DND-41 (cell line): ENCODE measurements at regions not wholly inside any gene's neighbourhood (a gene's known extent, or its start where the extent isn't known, plus 50 kb on each side); places are given as distances from the start of the nearest gene placed in this dataset.

ENCODE experiments used
- ATAC-seq: fragments of 200-7000 bp; cut with Tn5 transposase; 3 replicates; pipeline ENCODE4 v1.9.1; 2021; ENCODE audit warnings: low read depth; ENCODE audit not compliant: insufficient read depth
- DNase-seq: peaks from one replicate; pipeline ENCODE4 v3.0.0-alpha.2; 2020
- H2AFZ ChIP-seq: 2 replicates; pipeline ENCODE4 v1.6.0; 2012; ENCODE audit warnings: low read depth, low read length
- H3K27ac ChIP-seq: 2 replicates; pipeline ENCODE4 v1.5.1; 2012; ENCODE audit warnings: low read length, inconsistent platforms
- H3K27me3 ChIP-seq: fragments of 200-600 bp; sonication (generic); 2 replicates; pipeline ENCODE4 v1.6.0; 2012; ENCODE audit warnings: low read length, mild to moderate bottlenecking, inconsistent platforms; ENCODE audit not compliant: insufficient read depth, poor library complexity
- H3K36me3 ChIP-seq: 2 replicates; pipeline ENCODE4 v1.5.1; 2012; ENCODE audit warnings: low read length, inconsistent platforms; ENCODE audit not compliant: insufficient read depth
- H3K4me1 ChIP-seq: 2 replicates; pipeline ENCODE4 v1.5.1; 2012; ENCODE audit warnings: mild to moderate bottlenecking, low read length; ENCODE audit not compliant: insufficient read depth
- H3K4me2 ChIP-seq: 2 replicates; pipeline ENCODE4 v1.6.0; 2012; ENCODE audit warnings: mild to moderate bottlenecking, moderate library complexity, low read length, inconsistent platforms; ENCODE audit not compliant: insufficient read depth
- H3K4me3 ChIP-seq, 2 experiments: fragments of 200-600 bp in 1 of 2; shearing (Covaris generic) in 1 of 2; 2 replicates each; pipeline ENCODE4 v1.5.1; 2012 to 2016; ENCODE audit warnings: inconsistent platforms in 2 of 2, low read length in 2 of 2, mild to moderate bottlenecking in 2 of 2, low read depth in 1 of 2, moderate library complexity in 1 of 2
- H3K79me2 ChIP-seq: 2 replicates; pipeline ENCODE4 v1.6.0; 2012; ENCODE audit warnings: low read length, inconsistent platforms; ENCODE audit not compliant: insufficient read depth
- H3K9ac ChIP-seq: 2 replicates; pipeline ENCODE4 v1.6.0; 2012; ENCODE audit warnings: low read depth, mild to moderate bottlenecking, inconsistent platforms, low read length, moderate library complexity
- H3K9me3 ChIP-seq: 2 replicates; pipeline ENCODE4 v1.5.1; 2012; ENCODE audit warnings: low read length, moderate library complexity, mild to moderate bottlenecking, inconsistent platforms; ENCODE audit not compliant: insufficient read depth, severe bottlenecking
- H4K20me1 ChIP-seq: 2 replicates; pipeline ENCODE4 v1.6.0; 2012; ENCODE audit warnings: low read length; ENCODE audit not compliant: insufficient read depth
- EZH2 ChIP-seq: IDR thresholded peaks from 3 replicates; pipeline ENCODE4 v1.6.1; 2012; ENCODE audit warnings: borderline replicate concordance, low read depth, mild to moderate bottlenecking, moderate library complexity, low read length, inconsistent platforms; ENCODE audit not compliant: severe bottlenecking
- TF ChIP-seq, protein P1 (sequence below): IDR thresholded peaks from 2 replicates; pipeline ENCODE4 v1.5.1; 2012; ENCODE audit warnings: borderline replicate concordance, low read length, moderate library complexity, mild to moderate bottlenecking; ENCODE audit not compliant: poor library complexity, severe bottlenecking; ENCODE audit errors: extremely low read depth

DNA sequence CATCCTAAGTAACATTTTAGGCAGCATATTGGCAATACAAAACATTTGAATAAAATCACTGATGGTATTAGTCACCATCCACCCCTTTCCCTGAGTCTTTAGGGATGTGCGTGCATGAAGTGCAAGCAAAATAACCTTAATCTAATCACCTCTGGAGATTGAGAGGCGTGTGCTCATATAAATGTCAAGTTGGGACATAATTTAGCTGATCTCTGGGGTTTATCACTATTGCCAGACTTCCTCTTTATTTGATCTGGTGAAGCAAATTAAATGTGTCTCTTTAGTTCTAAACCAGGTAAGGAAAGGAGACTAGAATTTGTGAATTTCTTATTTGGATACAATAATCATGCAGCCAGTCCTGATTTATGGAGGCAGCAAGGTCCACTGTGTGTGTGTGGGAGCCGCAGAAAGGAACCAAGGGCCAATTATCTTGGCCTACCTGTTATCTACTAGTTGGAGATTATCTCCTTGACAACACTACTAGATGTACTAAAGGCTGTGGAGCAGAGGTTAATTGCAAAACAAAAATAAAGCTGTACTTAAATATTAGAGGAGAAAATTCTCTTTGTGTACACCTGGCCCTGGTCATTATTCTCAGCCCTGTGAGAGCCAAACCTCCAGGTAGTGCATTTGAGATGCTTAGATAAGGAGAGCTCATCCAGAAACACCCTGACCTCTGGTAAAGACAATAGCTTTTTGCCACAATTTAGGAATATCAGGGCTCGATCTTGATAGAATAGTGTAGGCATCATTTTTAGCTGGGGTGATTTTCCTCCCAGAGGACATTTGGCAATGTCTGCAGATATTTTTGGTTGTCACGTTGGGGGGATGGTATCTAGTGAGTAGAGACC, 78.2 kb downstream of the HRH4 start:
- Histone ChIP-seq H3K4me1 (no peaks in the 10 kb centered on the region), H3K9ac (no peak overlapping the region), H4K20me1 (no peaks in the 10 kb centered on the region), H2AFZ (no peak overlapping the region), H3K4me2 (no peak overlapping the region), H3K4me3 (no peak overlapping the region), H3K27ac (no peak overlapping the region), H3K36me3 (no peaks in the 10 kb centered on the region), H3K9me3 (no peaks in the 10 kb centered on the region), H3K79me2 (no peaks in the 10 kb centered on the region), H3K27me3 (peaks cover 10% of the 10 kb centered on the region)
- TF ChIP-seq, protein P1, sequence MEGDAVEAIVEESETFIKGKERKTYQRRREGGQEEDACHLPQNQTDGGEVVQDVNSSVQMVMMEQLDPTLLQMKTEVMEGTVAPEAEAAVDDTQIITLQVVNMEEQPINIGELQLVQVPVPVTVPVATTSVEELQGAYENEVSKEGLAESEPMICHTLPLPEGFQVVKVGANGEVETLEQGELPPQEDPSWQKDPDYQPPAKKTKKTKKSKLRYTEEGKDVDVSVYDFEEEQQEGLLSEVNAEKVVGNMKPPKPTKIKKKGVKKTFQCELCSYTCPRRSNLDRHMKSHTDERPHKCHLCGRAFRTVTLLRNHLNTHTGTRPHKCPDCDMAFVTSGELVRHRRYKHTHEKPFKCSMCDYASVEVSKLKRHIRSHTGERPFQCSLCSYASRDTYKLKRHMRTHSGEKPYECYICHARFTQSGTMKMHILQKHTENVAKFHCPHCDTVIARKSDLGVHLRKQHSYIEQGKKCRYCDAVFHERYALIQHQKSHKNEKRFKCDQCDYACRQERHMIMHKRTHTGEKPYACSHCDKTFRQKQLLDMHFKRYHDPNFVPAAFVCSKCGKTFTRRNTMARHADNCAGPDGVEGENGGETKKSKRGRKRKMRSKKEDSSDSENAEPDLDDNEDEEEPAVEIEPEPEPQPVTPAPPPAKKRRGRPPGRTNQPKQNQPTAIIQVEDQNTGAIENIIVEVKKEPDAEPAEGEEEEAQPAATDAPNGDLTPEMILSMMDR, result no peak
- TF ChIP-seq EZH2, result no peak
- DNase-seq, result no peak
- no peak for ATAC-seq

- Histone ChIP-seq H3K9me3 (no peaks in the 10 kb centered on the region), H3K4me2 (no peak overlapping the region), H3K36me3 (no peaks in the 10 kb centered on the region), H3K27me3 (peaks cover 10% of the 10 kb centered on the region), H3K79me2 (no peaks in the 10 kb centered on the region), H3K4me3 (no peak overlapping the region), H3K9ac (no peak overlapping the region), H4K20me1 (no peaks in the 10 kb centered on the region), H3K4me1 (no peaks in the 10 kb centered on the region), H2AFZ (no peak overlapping the region), H3K27ac (no peak overlapping the region)
- ATAC-seq, result no peak
- DNase-seq, result no peak
- TF ChIP-seq, protein P1, result no peak
- TF ChIP-seq EZH2, result no peak
Observed at GRCh38 chr18:24539866-24540617, 79.6 kb downstream of the HRH4 start.

GRCh38 chr18:24540896-24541295, 80.5 kb downstream of the HRH4 start:
- no peak for DNase-seq
- Histone ChIP-seq H3K9me3 (no peaks in the 10 kb centered on the region), H4K20me1 (no peaks in the 10 kb centered on the region), H3K4me2 (no peak overlapping the region), H3K9ac (no peak overlapping the region), H3K4me1 (no peaks in the 10 kb centered on the region), H2AFZ (no peak overlapping the region), H3K36me3 (no peaks in the 10 kb centered on the region), H3K79me2 (no peaks in the 10 kb centered on the region), H3K27me3 (peaks cover 10% of the 10 kb centered on the region), H3K27ac (no peak overlapping the region), H3K4me3 (no peak overlapping the region)
- TF ChIP-seq, protein P1, result no peak
- no peak for TF ChIP-seq EZH2
- no peak for ATAC-seq
